ENCODE measurements at regions not wholly inside any gene's neighbourhood (a gene's known extent, or its start where the extent isn't known, plus 50 kb on each side); places are given as distances from the start of the nearest gene placed in this dataset.

DNA sequence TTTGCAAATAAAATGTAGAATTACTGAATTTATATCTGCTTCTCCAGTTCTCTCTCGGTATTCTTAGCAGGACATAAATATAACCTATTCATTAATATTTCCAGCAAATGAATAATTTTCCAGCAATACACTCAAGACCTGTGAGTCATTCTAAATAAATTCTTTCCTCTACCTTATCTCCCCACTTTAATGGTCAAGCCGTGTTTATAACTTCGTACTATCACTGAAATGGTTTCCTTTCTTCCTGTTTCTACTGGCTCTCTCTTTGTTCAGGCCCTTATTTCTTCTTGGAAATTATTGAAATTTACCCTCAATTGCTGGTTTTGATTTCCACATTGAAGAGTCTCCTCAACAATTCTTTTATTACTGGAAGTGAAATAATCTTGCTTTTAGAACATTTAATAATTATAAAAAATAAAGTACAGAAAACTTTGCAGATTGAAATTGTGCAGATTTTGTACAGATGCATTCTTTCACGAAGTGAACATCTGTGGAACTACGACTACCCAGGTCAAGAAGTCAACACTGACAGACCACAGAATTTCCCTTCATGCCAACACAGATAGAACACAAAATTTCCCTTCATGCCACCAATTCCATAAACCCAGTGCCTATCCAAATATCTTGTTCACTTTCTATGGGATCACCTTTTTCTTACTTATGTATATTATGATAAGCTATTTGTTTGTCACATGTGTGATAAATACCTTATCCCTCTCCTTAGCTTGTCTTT is 205.7 kb downstream of the FAT4 start:
- TF ChIP-seq POLR2AphosphoS5 (IDR thresholded peaks at IDR 0.05; ENCODE audit: insufficient read depth in 1 of 2, low read depth in 1 of 2) (no peak), POLR2A (IDR thresholded peaks at IDR 0.05) (no peak)
- TF ChIP-seq, protein P1, sequence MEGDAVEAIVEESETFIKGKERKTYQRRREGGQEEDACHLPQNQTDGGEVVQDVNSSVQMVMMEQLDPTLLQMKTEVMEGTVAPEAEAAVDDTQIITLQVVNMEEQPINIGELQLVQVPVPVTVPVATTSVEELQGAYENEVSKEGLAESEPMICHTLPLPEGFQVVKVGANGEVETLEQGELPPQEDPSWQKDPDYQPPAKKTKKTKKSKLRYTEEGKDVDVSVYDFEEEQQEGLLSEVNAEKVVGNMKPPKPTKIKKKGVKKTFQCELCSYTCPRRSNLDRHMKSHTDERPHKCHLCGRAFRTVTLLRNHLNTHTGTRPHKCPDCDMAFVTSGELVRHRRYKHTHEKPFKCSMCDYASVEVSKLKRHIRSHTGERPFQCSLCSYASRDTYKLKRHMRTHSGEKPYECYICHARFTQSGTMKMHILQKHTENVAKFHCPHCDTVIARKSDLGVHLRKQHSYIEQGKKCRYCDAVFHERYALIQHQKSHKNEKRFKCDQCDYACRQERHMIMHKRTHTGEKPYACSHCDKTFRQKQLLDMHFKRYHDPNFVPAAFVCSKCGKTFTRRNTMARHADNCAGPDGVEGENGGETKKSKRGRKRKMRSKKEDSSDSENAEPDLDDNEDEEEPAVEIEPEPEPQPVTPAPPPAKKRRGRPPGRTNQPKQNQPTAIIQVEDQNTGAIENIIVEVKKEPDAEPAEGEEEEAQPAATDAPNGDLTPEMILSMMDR (IDR thresholded peaks at IDR 0.05) = no peak
